ENCODE measurements at regions not wholly inside any gene's neighbourhood (a gene's known extent, or its start where the extent isn't known, plus 50 kb on each side); places are given as distances from the start of the nearest gene placed in this dataset.
"Not testable (repeated sequence)": the region's sequence is repeated elsewhere in the genome, so short reads cannot be mapped to it uniquely, and the experiment has no call there.

DNA sequence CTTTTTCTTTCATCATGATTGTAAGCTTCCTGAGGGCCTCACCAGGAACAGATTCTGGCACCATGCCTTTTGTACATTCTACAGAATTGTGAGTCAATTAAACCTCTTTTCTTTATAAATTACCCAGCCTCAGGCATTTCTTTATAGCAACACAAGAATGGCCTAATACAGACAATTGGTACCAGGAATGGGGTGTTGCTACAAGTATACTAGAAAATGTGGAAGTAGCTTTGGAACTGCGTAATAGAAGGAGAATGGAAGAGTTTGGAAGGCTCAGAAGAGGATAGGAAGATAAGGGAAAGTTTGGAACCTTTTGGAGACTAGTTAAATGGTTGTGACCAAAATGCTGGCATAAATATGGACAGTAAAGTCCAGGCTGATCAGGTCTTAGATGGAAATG lies 108.9 kb upstream of the PLSCR4 start:
- no peak overlapping the region for H3K4me3 ChIP-seq
- no peak overlapping the region for H3K27ac ChIP-seq
- no peaks in the 10 kb centered on the region for H3K36me3 ChIP-seq
- H3K27me3 ChIP-seq, result no peaks in the 10 kb centered on the region
- H3K9me3 ChIP-seq, result peaks cover 0 to 11% of the 10 kb centered on the region in 2 donors
- TF ChIP-seq, protein P1, sequence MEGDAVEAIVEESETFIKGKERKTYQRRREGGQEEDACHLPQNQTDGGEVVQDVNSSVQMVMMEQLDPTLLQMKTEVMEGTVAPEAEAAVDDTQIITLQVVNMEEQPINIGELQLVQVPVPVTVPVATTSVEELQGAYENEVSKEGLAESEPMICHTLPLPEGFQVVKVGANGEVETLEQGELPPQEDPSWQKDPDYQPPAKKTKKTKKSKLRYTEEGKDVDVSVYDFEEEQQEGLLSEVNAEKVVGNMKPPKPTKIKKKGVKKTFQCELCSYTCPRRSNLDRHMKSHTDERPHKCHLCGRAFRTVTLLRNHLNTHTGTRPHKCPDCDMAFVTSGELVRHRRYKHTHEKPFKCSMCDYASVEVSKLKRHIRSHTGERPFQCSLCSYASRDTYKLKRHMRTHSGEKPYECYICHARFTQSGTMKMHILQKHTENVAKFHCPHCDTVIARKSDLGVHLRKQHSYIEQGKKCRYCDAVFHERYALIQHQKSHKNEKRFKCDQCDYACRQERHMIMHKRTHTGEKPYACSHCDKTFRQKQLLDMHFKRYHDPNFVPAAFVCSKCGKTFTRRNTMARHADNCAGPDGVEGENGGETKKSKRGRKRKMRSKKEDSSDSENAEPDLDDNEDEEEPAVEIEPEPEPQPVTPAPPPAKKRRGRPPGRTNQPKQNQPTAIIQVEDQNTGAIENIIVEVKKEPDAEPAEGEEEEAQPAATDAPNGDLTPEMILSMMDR (IDR thresholded peaks at IDR 0.05), result no peak
- no peaks in the 10 kb centered on the region for H3K4me1 ChIP-seq
- DNase-seq (ENCODE audit: low spot score), result no peak

DNA sequence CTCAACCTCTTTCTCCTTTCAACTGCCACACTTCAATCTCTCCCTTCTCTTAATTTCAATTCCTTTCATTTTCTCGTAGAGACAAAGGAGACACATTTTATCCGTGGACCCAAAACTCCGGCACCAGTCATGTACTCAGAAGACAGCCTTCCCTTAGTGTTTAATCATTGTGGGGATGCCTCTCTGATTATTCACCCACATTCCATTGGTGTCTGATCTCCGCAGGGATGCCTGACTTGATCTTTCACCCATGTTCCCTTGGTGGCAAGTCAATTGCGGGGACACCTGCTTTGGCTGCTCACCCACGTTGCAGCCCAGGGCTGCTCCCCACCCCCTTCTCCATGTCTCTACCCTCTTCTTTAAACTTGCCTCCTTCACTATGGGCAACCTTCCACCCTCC lies 103.5 kb upstream of the PLSCR4 start:
- not testable (repeated sequence) for H3K27me3 ChIP-seq; H3K27ac ChIP-seq; H3K4me3 ChIP-seq; H3K9me3 ChIP-seq; DNase-seq (ENCODE audit: low spot score); H3K4me1 ChIP-seq; H3K36me3 ChIP-seq

DNA sequence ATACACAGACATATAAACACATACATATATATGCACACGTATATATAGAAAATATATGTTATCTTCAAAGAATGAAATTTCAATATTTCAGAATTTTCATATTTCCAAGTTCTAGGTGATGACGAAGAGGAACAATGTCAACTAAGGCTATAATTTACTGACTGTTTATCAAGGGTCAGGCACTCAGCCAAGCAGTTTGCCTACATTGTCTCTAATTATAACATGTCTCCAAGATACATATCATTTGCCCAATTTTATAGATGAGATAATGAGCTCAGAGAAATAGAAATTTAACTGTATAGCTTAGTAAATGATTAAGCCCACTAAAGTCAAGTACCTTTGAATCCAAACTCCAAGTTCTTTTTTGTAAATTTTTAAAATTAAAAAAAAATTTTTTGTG lies 99.9 kb upstream of the PLSCR4 start:
- no peaks in the 10 kb centered on the region for H3K9me3 ChIP-seq
- TF ChIP-seq, protein P1 (IDR thresholded peaks at IDR 0.05), result no peak
- no peak for DNase-seq (ENCODE audit: low spot score)

DNA sequence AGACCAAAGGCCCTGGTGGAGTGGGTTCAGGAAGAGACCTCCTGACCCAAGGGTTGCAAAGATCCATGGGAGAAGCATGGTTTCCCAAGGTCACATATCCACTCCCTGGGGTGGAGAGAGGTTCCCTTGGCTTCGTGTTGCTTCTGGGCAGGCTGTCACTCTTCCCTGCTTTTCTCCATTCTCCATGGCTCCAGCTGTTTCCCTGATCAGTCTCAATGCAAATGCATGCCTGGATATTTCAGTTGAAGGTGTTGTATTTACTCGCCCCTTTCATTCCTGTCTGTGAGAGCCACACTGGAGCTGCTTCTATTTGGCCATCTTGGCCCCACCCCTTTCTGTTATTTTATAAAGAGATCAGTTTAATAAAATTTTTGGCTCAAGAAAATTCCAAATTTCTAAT lies 95.0 kb upstream of the PLSCR4 start:
- Histone ChIP-seq H3K4me1 (no peaks in the 10 kb centered on the region), H3K27me3 (no peaks in the 10 kb centered on the region), H3K9me3 (no peaks in the 10 kb centered on the region), H3K4me3 (no peak overlapping the region), H3K36me3 (no peaks in the 10 kb centered on the region), H3K27ac (no peak overlapping the region)
- TF ChIP-seq, protein P1 (IDR thresholded peaks at IDR 0.05), result no peak
- no peak for DNase-seq (ENCODE audit: low spot score)

More for the DNA sequence above, 99.9 kb upstream of the PLSCR4 start:
- no peak overlapping the region for H3K4me3 ChIP-seq
- H3K27me3 ChIP-seq, result no peaks in the 10 kb centered on the region
- H3K27ac ChIP-seq, result no peak overlapping the region
- H3K36me3 ChIP-seq, result no peaks in the 10 kb centered on the region
- no peaks in the 10 kb centered on the region for H3K4me1 ChIP-seq

DNA sequence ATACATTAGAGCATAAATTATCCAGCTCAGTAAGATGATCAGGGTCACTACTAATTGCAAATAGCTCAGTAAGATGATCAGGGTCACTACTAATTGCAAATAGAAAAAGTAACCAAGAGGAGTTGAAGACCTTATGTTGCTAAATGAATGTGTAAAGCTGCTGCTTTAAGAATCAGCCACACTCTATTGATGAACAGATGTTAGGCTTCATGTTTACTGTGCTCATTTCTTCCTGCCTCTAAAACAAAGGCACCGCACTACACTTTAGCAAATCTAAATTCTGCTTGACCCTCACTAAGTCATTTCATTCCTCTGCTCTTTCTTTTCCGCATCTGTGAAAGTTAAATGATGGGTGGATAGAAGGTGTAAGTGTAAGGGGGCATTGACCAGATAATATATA lies 92.6 kb upstream of the PLSCR4 start:
- Histone ChIP-seq H3K36me3 (no peaks in the 10 kb centered on the region), H3K27ac (no peak overlapping the region), H3K27me3 (no peaks in the 10 kb centered on the region), H3K9me3 (no peaks in the 10 kb centered on the region), H3K4me3 (no peak overlapping the region), H3K4me1 (no peaks in the 10 kb centered on the region)
- TF ChIP-seq, protein P1 (IDR thresholded peaks at IDR 0.05), result no peak
- DNase-seq (ENCODE audit: low spot score), result no peak

DNA sequence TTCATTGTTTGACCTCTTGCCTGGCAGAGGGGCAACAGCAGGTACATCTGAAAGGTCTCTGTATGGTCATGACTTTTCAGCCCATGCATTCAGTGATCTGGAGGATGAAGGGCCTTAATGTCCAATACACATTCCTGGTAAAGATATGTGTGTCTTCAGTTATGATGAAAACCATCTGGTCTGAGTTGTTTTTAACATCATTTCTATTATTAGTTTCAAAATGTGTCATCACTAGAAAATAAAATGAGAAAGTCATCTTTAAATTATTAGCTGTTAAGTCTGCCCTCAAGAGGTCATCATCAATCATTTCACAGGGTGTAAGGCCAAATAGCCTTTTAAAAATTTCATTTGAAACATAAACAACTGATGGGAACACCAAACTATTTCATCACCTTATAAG lies 92.1 kb upstream of the PLSCR4 start:
- Histone ChIP-seq H3K27me3 (no peaks in the 10 kb centered on the region), H3K27ac (no peak overlapping the region), H3K9me3 (no peaks in the 10 kb centered on the region), H3K4me3 (no peak overlapping the region), H3K36me3 (no peaks in the 10 kb centered on the region), H3K4me1 (no peaks in the 10 kb centered on the region)
- DNase-seq (ENCODE audit: low spot score), result no peak
- TF ChIP-seq, protein P1 (IDR thresholded peaks at IDR 0.05), result no peak

Data from right atrium auricular region (tissue), 2 donors.